K562 (cell line): ENCODE measurements at regions not wholly inside any gene's neighbourhood (a gene's known extent, or its start where the extent isn't known, plus 50 kb on each side); places are given as distances from the start of the nearest gene placed in this dataset.

Experiments
- CBFB ChIP-seq: sonication (generic); formaldehyde crosslinking; IDR thresholded peaks from 2 replicates; pipeline ENCODE4 v1.4.0; 2020; ENCODE audit warnings: mild to moderate bottlenecking, missing genetic modification reagents
- EZH2 ChIP-seq: IDR thresholded peaks from 2 replicates; pipeline ENCODE4 v1.6.1; 2012; ENCODE audit warnings: low read depth, mild to moderate bottlenecking, inconsistent platforms, low read length, borderline replicate concordance
- HCFC1 ChIP-seq: IDR thresholded peaks from 2 replicates; pipeline ENCODE4 v1.6.1; 2012; ENCODE audit warnings: low read depth, low read length, improper control_type of control experiment
- NRF1 ChIP-seq, 2 experiments: fragments of 450-650 bp; IDR thresholded peaks in 1 of 2; conservative IDR thresholded peaks in 1 of 2; 2 replicates each; pipeline ENCODE4 v1.6.1; 2014; ENCODE audit warnings: mild to moderate bottlenecking in 2 of 2
- ZNF551 ChIP-seq: fragments of 250-450 bp; sonication (Bioruptor Pico); IDR thresholded peaks from 2 replicates; pipeline ENCODE4 v1.5.0; 2021; ENCODE audit warnings: mild to moderate bottlenecking, moderate library complexity
- TF ChIP-seq, protein P1 (sequence below), 3 experiments: IDR thresholded peaks in 2 of 3; conservative IDR thresholded peaks in 1 of 3; 2 replicates each; pipeline ENCODE4 v1.5.1; 2011 to 2012; ENCODE audit warnings: low read length in 3 of 3, mild to moderate bottlenecking in 3 of 3, control low read depth in 2 of 3, improper control_type of control experiment in 1 of 3, inconsistent platforms in 1 of 3, low read depth in 1 of 3, mixed read lengths in 1 of 3, moderate library complexity in 1 of 3; ENCODE audit not compliant: insufficient read depth in 2 of 3
- TF ChIP-seq, protein P2 (sequence below), 3 experiments: fragments of 200-800 bp in 1 of 3; sonication (Bioruptor generic) in 1 of 3; sonication (generic) in 1 of 3; formaldehyde crosslinking in 1 of 3; IDR thresholded peaks; 2 replicates each; pipeline versions ENCODE4 v1.6.1 to v1.8.0; 2016 to 2022; ENCODE audit warnings: mild to moderate bottlenecking in 2 of 3, missing compliant biosample characterization in 2 of 3, missing genetic modification characterization in 2 of 3, missing genetic modification reagents in 1 of 3

DNA sequence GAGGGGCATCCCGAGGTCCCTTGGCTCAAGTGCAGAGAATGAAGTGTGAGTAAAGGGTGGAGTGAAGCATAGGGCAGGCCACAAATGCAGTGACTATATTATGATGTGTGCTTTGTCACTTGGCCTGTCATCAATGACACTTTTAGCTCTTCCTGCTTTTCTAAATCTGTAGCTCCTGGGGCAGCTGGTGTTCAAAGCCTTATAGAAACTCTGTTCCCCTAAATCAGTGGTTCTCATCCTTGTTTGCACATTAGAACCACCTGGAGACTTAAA, 135.6 kb upstream of the LGALSL start:
- TF ChIP-seq EZH2 (no peak), NRF1 (conservative IDR thresholded peaks at IDR 0.05 in 1 of 2, IDR thresholded peaks at IDR 0.05 in 1 of 2) (no peak), ZNF551 (CRISPR knock-in tag) (no peak), HCFC1 (no peak), CBFB (CRISPR knock-in tag) (no peak)
- TF ChIP-seq, protein P1, sequence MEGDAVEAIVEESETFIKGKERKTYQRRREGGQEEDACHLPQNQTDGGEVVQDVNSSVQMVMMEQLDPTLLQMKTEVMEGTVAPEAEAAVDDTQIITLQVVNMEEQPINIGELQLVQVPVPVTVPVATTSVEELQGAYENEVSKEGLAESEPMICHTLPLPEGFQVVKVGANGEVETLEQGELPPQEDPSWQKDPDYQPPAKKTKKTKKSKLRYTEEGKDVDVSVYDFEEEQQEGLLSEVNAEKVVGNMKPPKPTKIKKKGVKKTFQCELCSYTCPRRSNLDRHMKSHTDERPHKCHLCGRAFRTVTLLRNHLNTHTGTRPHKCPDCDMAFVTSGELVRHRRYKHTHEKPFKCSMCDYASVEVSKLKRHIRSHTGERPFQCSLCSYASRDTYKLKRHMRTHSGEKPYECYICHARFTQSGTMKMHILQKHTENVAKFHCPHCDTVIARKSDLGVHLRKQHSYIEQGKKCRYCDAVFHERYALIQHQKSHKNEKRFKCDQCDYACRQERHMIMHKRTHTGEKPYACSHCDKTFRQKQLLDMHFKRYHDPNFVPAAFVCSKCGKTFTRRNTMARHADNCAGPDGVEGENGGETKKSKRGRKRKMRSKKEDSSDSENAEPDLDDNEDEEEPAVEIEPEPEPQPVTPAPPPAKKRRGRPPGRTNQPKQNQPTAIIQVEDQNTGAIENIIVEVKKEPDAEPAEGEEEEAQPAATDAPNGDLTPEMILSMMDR (IDR thresholded peaks at IDR 0.05 in 2 of 3, conservative IDR thresholded peaks at IDR 0.05 in 1 of 3; ENCODE audit: insufficient read depth in 2 of 3, low read depth in 1 of 3, low read length in 3 of 3): no peak
- TF ChIP-seq, protein P2, sequence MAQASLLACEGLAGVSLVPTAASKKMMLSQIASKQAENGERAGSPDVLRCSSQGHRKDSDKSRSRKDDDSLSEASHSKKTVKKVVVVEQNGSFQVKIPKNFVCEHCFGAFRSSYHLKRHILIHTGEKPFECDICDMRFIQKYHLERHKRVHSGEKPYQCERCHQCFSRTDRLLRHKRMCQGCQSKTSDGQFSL (CRISPR knock-in tag; IDR thresholded peaks at IDR 0.05): no peak
- TF ChIP-seq, protein P2 (tag; IDR thresholded peaks at IDR 0.05): no peak
